HFFc6 (cell line): ENCODE measurements at regions not wholly inside any gene's neighbourhood (a gene's known extent, or its start where the extent isn't known, plus 50 kb on each side); places are given as distances from the start of the nearest gene placed in this dataset.

Experiments
- DNase-seq: peaks from one replicate; pipeline ENCODE4 v3.0.0-alpha.2; 2018
- H3K27ac Mint-ChIP-seq: 2 replicates; pipeline ENCODE4 v1.8.0; 2020; ENCODE audit warnings: mild to moderate bottlenecking, mixed read lengths
- H3K27me3 Mint-ChIP-seq: 2 replicates; pipeline ENCODE4 v1.8.0; 2021; ENCODE audit warnings: mild to moderate bottlenecking, moderate library complexity, mixed read lengths; ENCODE audit not compliant: insufficient read depth
- H3K36me3 Mint-ChIP-seq: 2 replicates; pipeline ENCODE4 v1.8.0; 2021; ENCODE audit warnings: low read depth, mixed read lengths
- H3K4me1 Mint-ChIP-seq: 2 replicates; pipeline ENCODE4 v1.8.0; 2020; ENCODE audit warnings: low read depth, mixed read lengths
- H3K4me3 Mint-ChIP-seq: 2 replicates; pipeline ENCODE4 v1.8.0; 2020; ENCODE audit warnings: mild to moderate bottlenecking, moderate library complexity, mixed read lengths
- H3K9me3 Mint-ChIP-seq: 2 replicates; pipeline ENCODE4 v1.8.0; 2020; ENCODE audit warnings: mild to moderate bottlenecking, mixed read lengths
- CTCF ChIP-seq: fragments of 200-600 bp; sonication (generic); IDR thresholded peaks from 2 replicates; pipeline ENCODE4 v1.5.0; 2021; ENCODE audit warnings: antibody characterized with exemption, mild to moderate bottlenecking

GRCh38 chr5:5558638-5559527 is 136.4 kb downstream of the ICE1 start:
- Mint-ChIP-seq H3K36me3 (no peaks in the 10 kb centered on the region), H3K27ac (no peak overlapping the region), H3K27me3 (no peaks in the 10 kb centered on the region; the same call in 1 of the 2 replicates), H3K4me3 (no peak overlapping the region), H3K9me3 (peaks cover 15% of the 10 kb centered on the region), H3K4me1 (no peaks in the 10 kb centered on the region)
- TF ChIP-seq CTCF, result no peak
- no peak for DNase-seq

- TF ChIP-seq CTCF, result no peak
- H3K27me3 Mint-ChIP-seq, result no peaks in the 10 kb centered on the region; the same call in 1 of the 2 replicates
- no peak overlapping the region for H3K27ac Mint-ChIP-seq
- no peaks in the 10 kb centered on the region for H3K4me1 Mint-ChIP-seq
- no peak for DNase-seq
- peaks cover 19% of the 10 kb centered on the region for H3K9me3 Mint-ChIP-seq
- H3K4me3 Mint-ChIP-seq, result no peak overlapping the region
- H3K36me3 Mint-ChIP-seq, result no peaks in the 10 kb centered on the region
Measured at GRCh38 chr5:5558102-5558501, 135.6 kb downstream of the ICE1 start.

DNA sequence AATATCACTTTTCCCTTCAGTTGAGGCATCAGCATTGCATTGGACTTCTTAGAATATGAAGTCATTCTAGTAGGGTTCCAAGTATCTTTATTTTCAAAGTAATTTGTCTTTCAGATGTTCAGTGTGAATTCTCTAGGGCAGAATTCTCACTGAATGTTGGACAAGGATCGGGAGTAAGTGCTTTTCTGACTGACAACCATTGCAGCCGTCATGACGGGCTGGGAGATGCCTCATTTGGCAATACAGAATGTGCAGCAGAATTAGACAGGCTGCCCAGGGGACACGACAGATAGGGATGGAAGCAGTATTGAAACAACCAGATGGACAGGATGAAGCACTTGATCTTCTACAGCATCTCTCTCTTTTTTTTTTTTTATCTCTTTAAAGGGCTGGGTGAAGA is 129.0 kb downstream of the ICE1 start:
- no peaks in the 10 kb centered on the region for H3K4me1 Mint-ChIP-seq
- DNase-seq, result no peak
- peaks cover 2% of the 10 kb centered on the region; the same call in 1 of the 2 replicates for H3K27me3 Mint-ChIP-seq
- H3K4me3 Mint-ChIP-seq, result no peak overlapping the region
- no peak for TF ChIP-seq CTCF
- H3K36me3 Mint-ChIP-seq, result no peaks in the 10 kb centered on the region
- H3K27ac Mint-ChIP-seq, result no peak overlapping the region
- H3K9me3 Mint-ChIP-seq, result peaks cover 28% of the 10 kb centered on the region

DNA sequence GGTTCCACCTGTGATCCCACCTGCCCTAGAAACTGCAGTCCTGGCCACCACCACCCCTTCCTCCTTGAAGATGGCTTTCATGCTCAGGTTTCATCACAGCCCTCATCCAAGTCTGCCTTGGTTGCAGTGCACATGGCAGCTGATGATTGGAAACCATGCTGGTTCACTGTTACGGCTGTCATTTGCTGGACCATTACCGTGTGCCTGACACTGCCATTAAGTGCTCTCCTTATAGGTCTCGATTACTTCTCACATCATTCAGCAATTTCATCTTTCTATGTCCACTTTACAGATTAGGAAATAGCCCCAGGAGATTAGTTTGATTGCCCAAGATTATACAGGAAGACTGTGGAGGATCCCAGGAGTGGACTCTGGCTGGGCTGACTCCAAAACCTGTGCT is 123.9 kb downstream of the ICE1 start:
- Mint-ChIP-seq H3K9me3 (peaks cover 19% of the 10 kb centered on the region), H3K27ac (no peak overlapping the region), H3K4me1 (no peaks in the 10 kb centered on the region), H3K4me3 (no peak overlapping the region), H3K36me3 (no peaks in the 10 kb centered on the region), H3K27me3 (peaks cover 2% of the 10 kb centered on the region)
- no peak for DNase-seq
- TF ChIP-seq CTCF, result no peak

- Mint-ChIP-seq H3K27me3 (no peaks in the 10 kb centered on the region; the same call in 1 of the 2 replicates), H3K4me1 (no peaks in the 10 kb centered on the region), H3K36me3 (no peaks in the 10 kb centered on the region), H3K4me3 (no peak overlapping the region), H3K9me3 (peaks cover 15% of the 10 kb centered on the region), H3K27ac (no peak overlapping the region)
- DNase-seq, result no peak
- TF ChIP-seq CTCF, result no peak
Measured at GRCh38 chr5:5544094-5544663, 121.7 kb downstream of the ICE1 start.
